ENCODE measurements at regions not wholly inside any gene's neighbourhood (a gene's known extent, or its start where the extent isn't known, plus 50 kb on each side); places are given as distances from the start of the nearest gene placed in this dataset.

DNA sequence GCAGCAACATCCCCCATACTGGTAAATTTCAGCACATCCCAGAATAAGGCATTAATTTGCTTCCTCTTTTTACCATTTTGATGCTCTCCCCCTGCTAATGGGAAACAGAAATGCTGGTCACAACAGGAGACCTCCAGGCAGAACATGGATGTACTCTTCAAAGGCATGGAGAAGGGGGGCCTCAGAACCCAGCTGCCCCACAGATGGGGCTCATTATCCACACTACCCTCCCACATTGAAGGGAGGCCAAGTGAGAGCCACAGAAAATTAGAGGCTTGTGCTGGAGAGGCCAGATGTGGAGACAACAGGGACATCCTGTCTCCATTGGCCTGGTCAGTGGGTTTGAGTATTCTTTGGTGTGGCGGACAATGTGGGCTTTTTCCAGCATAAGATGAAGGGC lies 150.1 kb upstream of the CDH11 start:
- no peaks in the 10 kb centered on the region for H3K27me3 ChIP-seq (ENCODE audit: control insufficient read depth in 2 of 2, insufficient read depth in 2 of 2, low read length in 2 of 2)
- no peak for ATAC-seq
- H3K27me3 Mint-ChIP-seq: peaks cover 0 to 5% (median 0%) of the 10 kb centered on the region in 5 donors
- intact Hi-C loops (cut with micrococcal nuclease): no loop called here
- no peak overlapping the region for H3K4me3 ChIP-seq (ENCODE audit: low read length)
- no peaks in the 10 kb centered on the region for H3K4me1 Mint-ChIP-seq
- no peak overlapping the region for H3K27ac ChIP-seq (ENCODE audit: low read depth, low read length)
- H3K4me3 Mint-ChIP-seq: no peak overlapping the region
- DNase-seq: no peak
- H3K36me3 ChIP-seq (ENCODE audit: control insufficient read depth in 2 of 3, insufficient read depth in 3 of 3, low read length in 3 of 3): no peaks in the 10 kb centered on the region
- H3K36me3 Mint-ChIP-seq: no peaks in the 10 kb centered on the region
- H3K4me1 ChIP-seq (ENCODE audit: control insufficient read depth in 2 of 2, insufficient read depth in 2 of 2, low read length in 2 of 2): no peaks in the 10 kb centered on the region
- H3K9me3 ChIP-seq (ENCODE audit: control insufficient read depth in 2 of 3, low read length in 3 of 3): no peaks in the 10 kb centered on the region
- peaks cover 0 to 19% (median 5%) of the 10 kb centered on the region in 11 donors for H3K9me3 Mint-ChIP-seq
- ChIA-PET POLR2A (no interaction called here), CTCF (no interaction called here)
- no peak overlapping the region for H3K27ac Mint-ChIP-seq

GRCh38 chr16:65268331-65268730 lies 146.5 kb upstream of the CDH11 start:
- Mint-ChIP-seq H3K4me3 (no peak overlapping the region), H3K4me1 (no peaks in the 10 kb centered on the region), H3K9me3 (peaks cover 0 to 28% (median 6%) of the 10 kb centered on the region in 11 donors), H3K27ac (no peak overlapping the region), H3K36me3 (no peaks in the 10 kb centered on the region), H3K27me3 (peaks cover 0 to 5% (median 0%) of the 10 kb centered on the region in 5 donors)
- Histone ChIP-seq H3K27ac (ENCODE audit: low read depth, low read length) (no peak overlapping the region), H3K4me1 (ENCODE audit: control insufficient read depth in 2 of 2, insufficient read depth in 2 of 2, low read length in 2 of 2) (no peaks in the 10 kb centered on the region), H3K9me3 (ENCODE audit: control insufficient read depth in 2 of 3, low read length in 3 of 3) (no peaks in the 10 kb centered on the region), H3K4me3 (ENCODE audit: low read length) (no peak overlapping the region), H3K36me3 (ENCODE audit: control insufficient read depth in 2 of 3, insufficient read depth in 3 of 3, low read length in 3 of 3) (no peaks in the 10 kb centered on the region), H3K27me3 (ENCODE audit: control insufficient read depth in 2 of 2, insufficient read depth in 2 of 2, low read length in 2 of 2) (no peaks in the 10 kb centered on the region)
- POLR2A ChIA-PET: no interaction called here
- no peak for ATAC-seq
- no peak for DNase-seq
- intact Hi-C loops (cut with micrococcal nuclease): no loop called here
- CTCF ChIA-PET: no interaction called here

DNA sequence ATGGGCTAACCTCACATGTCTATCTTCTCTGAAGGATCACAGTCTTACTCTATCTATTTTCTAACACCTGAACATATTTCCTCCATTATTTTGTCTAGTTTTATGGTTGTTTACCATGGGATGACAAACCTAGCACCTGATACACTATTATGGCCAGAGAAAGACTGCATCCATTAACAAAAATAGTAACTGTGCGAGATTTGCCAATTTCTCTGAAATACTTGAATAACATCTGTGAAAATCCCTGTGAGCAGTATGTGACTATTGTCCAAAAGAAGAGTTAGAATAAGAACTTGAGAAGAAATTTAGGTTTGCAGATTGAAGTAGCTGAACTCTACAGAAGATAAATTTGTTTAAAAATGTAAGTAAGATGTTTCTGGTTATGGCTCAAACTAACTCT lies 142.0 kb upstream of the CDH11 start:
- Mint-ChIP-seq H3K9me3 (peaks cover 2 to 32% (median 9%) of the 10 kb centered on the region in 11 donors), H3K27ac (no peak overlapping the region), H3K27me3 (no peaks in the 10 kb centered on the region), H3K4me1 (no peaks in the 10 kb centered on the region), H3K4me3 (no peak overlapping the region), H3K36me3 (no peaks in the 10 kb centered on the region)
- ChIA-PET POLR2A (no interaction called here), CTCF (no interaction called here)
- Histone ChIP-seq H3K4me3 (ENCODE audit: low read length) (no peak overlapping the region), H3K36me3 (ENCODE audit: control insufficient read depth in 2 of 3, insufficient read depth in 3 of 3, low read length in 3 of 3) (no peaks in the 10 kb centered on the region), H3K27ac (ENCODE audit: low read depth, low read length) (no peak overlapping the region), H3K9me3 (ENCODE audit: control insufficient read depth in 2 of 3, low read length in 3 of 3) (no peaks in the 10 kb centered on the region), H3K27me3 (ENCODE audit: control insufficient read depth in 2 of 2, insufficient read depth in 2 of 2, low read length in 2 of 2) (no peaks in the 10 kb centered on the region), H3K4me1 (ENCODE audit: control insufficient read depth in 2 of 2, insufficient read depth in 2 of 2, low read length in 2 of 2) (no peaks in the 10 kb centered on the region)
- DNase-seq (no peak), ATAC-seq (no peak)
- intact Hi-C loops (cut with micrococcal nuclease): no loop called here

- POLR2A ChIA-PET: no interaction called here
- no peak overlapping the region for H3K4me3 ChIP-seq (ENCODE audit: low read length)
- CTCF ChIA-PET: no interaction called here
Measured at GRCh38 chr16:65260746-65261145, 138.9 kb upstream of the CDH11 start.

GRCh38 chr16:65254144-65254543 lies 132.3 kb upstream of the CDH11 start:
- intact Hi-C loops (cut with micrococcal nuclease): no loop called here
- no peaks in the 10 kb centered on the region for H3K4me1 ChIP-seq (ENCODE audit: control insufficient read depth in 2 of 2, insufficient read depth in 2 of 2, low read length in 2 of 2)
- no peak for DNase-seq
- H3K9me3 Mint-ChIP-seq: peaks cover 0 to 8% (median 2%) of the 10 kb centered on the region in 11 donors
- no peak overlapping the region for H3K27ac ChIP-seq (ENCODE audit: low read depth, low read length)
- ChIA-PET POLR2A (no interaction called here), CTCF (no interaction called here)
- H3K27me3 ChIP-seq (ENCODE audit: control insufficient read depth in 2 of 2, insufficient read depth in 2 of 2, low read length in 2 of 2): no peaks in the 10 kb centered on the region
- peaks cover 0 to 7% (median 0%) of the 10 kb centered on the region in 5 donors for H3K36me3 Mint-ChIP-seq
- no peaks in the 10 kb centered on the region for H3K4me1 Mint-ChIP-seq
- H3K9me3 ChIP-seq (ENCODE audit: control insufficient read depth in 2 of 3, low read length in 3 of 3): no peaks in the 10 kb centered on the region
- no peak overlapping the region for H3K4me3 Mint-ChIP-seq
- no peaks in the 10 kb centered on the region for H3K36me3 ChIP-seq (ENCODE audit: control insufficient read depth in 2 of 3, insufficient read depth in 3 of 3, low read length in 3 of 3)
- H3K4me3 ChIP-seq (ENCODE audit: low read length): no peak overlapping the region
- no peak overlapping the region for H3K27ac Mint-ChIP-seq
- no peaks in the 10 kb centered on the region for H3K27me3 Mint-ChIP-seq
- no peak for ATAC-seq

More at GRCh38 chr16:65260746-65261145, 138.9 kb upstream of the CDH11 start:
- DNase-seq (no peak), ATAC-seq (no peak)
- H3K9me3 Mint-ChIP-seq: peaks cover 3 to 23% (median 8%) of the 10 kb centered on the region in 11 donors
- H3K36me3 Mint-ChIP-seq: no peaks in the 10 kb centered on the region
- Histone ChIP-seq H3K9me3 (ENCODE audit: control insufficient read depth in 2 of 3, low read length in 3 of 3) (no peaks in the 10 kb centered on the region), H3K36me3 (ENCODE audit: control insufficient read depth in 2 of 3, insufficient read depth in 3 of 3, low read length in 3 of 3) (no peaks in the 10 kb centered on the region), H3K27me3 (ENCODE audit: control insufficient read depth in 2 of 2, insufficient read depth in 2 of 2, low read length in 2 of 2) (no peaks in the 10 kb centered on the region), H3K27ac (ENCODE audit: low read depth, low read length) (no peak overlapping the region), H3K4me1 (ENCODE audit: control insufficient read depth in 2 of 2, insufficient read depth in 2 of 2, low read length in 2 of 2) (no peaks in the 10 kb centered on the region)
- H3K27me3 Mint-ChIP-seq: no peaks in the 10 kb centered on the region
- no peak overlapping the region for H3K4me3 Mint-ChIP-seq
- intact Hi-C loops (cut with micrococcal nuclease): no loop called here
- H3K4me1 Mint-ChIP-seq: no peaks in the 10 kb centered on the region
- H3K27ac Mint-ChIP-seq: no peak overlapping the region

GRCh38 chr16:65249768-65250167 lies 127.9 kb upstream of the CDH11 start:
- ATAC-seq: no peak
- Mint-ChIP-seq H3K27me3 (no peaks in the 10 kb centered on the region), H3K4me3 (no peak overlapping the region), H3K27ac (no peak overlapping the region), H3K4me1 (no peaks in the 10 kb centered on the region), H3K9me3 (peaks cover 0 to 12% (median 4%) of the 10 kb centered on the region in 11 donors), H3K36me3 (peaks cover 0 to 5% (median 0%) of the 10 kb centered on the region in 5 donors)
- CTCF ChIA-PET: no interaction called here
- H3K4me3 ChIP-seq (ENCODE audit: low read length): no peak overlapping the region
- H3K4me1 ChIP-seq (ENCODE audit: control insufficient read depth in 2 of 2, insufficient read depth in 2 of 2, low read length in 2 of 2): no peaks in the 10 kb centered on the region
- H3K27ac ChIP-seq (ENCODE audit: low read depth, low read length): no peak overlapping the region
- H3K36me3 ChIP-seq (ENCODE audit: control insufficient read depth in 2 of 3, insufficient read depth in 3 of 3, low read length in 3 of 3): no peaks in the 10 kb centered on the region
- intact Hi-C loops (cut with micrococcal nuclease): no loop called here
- POLR2A ChIA-PET: no interaction called here
- DNase-seq: no peak
- H3K9me3 ChIP-seq (ENCODE audit: control insufficient read depth in 2 of 3, low read length in 3 of 3): no peaks in the 10 kb centered on the region
- H3K27me3 ChIP-seq (ENCODE audit: control insufficient read depth in 2 of 2, insufficient read depth in 2 of 2, low read length in 2 of 2): no peaks in the 10 kb centered on the region

DNA sequence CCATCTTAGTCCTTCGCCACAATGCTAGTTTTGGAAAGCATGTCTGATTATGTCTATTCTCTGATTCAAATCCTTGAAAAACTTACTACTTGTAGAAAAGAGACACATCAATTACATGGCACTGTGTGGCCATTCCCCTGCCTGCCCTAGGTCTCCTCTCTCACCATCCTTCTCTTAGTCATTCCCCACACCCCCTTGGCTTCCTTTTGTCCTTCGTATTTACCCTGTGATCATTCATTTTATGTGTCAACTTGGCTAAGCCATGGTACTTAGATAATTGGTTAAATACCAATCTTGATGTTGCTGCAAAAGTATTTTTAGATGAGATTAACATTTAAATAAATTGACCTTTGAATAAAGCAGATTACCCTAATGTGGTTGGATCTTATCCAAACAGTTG lies 122.9 kb upstream of the CDH11 start:
- no peak overlapping the region for H3K27ac ChIP-seq (ENCODE audit: low read depth, low read length)
- no peak for ATAC-seq

More for the DNA sequence above, 122.9 kb upstream of the CDH11 start:
- no peaks in the 10 kb centered on the region for H3K36me3 Mint-ChIP-seq
- no peaks in the 10 kb centered on the region for H3K27me3 Mint-ChIP-seq
- H3K27ac Mint-ChIP-seq: no peak overlapping the region
- ChIA-PET CTCF (no interaction called here), POLR2A (no interaction called here)
- no peak for DNase-seq
- H3K4me1 ChIP-seq (ENCODE audit: control insufficient read depth in 2 of 2, insufficient read depth in 2 of 2, low read length in 2 of 2): no peaks in the 10 kb centered on the region
- H3K4me1 Mint-ChIP-seq: no peaks in the 10 kb centered on the region
- H3K36me3 ChIP-seq (ENCODE audit: control insufficient read depth in 2 of 3, insufficient read depth in 3 of 3, low read length in 3 of 3): no peaks in the 10 kb centered on the region
- no peak overlapping the region for H3K4me3 Mint-ChIP-seq
- no peaks in the 10 kb centered on the region for H3K9me3 ChIP-seq (ENCODE audit: control insufficient read depth in 2 of 3, low read length in 3 of 3)
- H3K4me3 ChIP-seq (ENCODE audit: low read length): no peak overlapping the region
- no peaks in the 10 kb centered on the region for H3K27me3 ChIP-seq (ENCODE audit: control insufficient read depth in 2 of 2, insufficient read depth in 2 of 2, low read length in 2 of 2)
- H3K9me3 Mint-ChIP-seq: peaks cover 0 to 16% (median 5%) of the 10 kb centered on the region in 11 donors
- intact Hi-C loops (cut with micrococcal nuclease): no loop called here

Data from naive thymus-derived CD4-positive, alpha-beta T cell (primary cell).